HG02840 (cell line): ENCODE measurements at regions not wholly inside any gene's neighbourhood (a gene's known extent, or its start where the extent isn't known, plus 50 kb on each side); places are given as distances from the start of the nearest gene placed in this dataset.
"Not testable (repeated sequence)": the region's sequence is repeated elsewhere in the genome, so short reads cannot be mapped to it uniquely, and the experiment has no call there.

Experiments
- ATAC-seq: cut with Tn5 transposase; IDR thresholded peaks from one replicate; pipeline ENCODE4 v1.9.1; 2021; ENCODE audit warnings: mild to moderate bottlenecking, moderate library complexity, moderate number of reproducible peaks; ENCODE audit not compliant: unreplicated experiment, low FRiP score

GRCh38 chr6:50899306-50899870, 80.7 kb downstream of the TFAP2B start:
- ATAC-seq = no peak

DNA sequence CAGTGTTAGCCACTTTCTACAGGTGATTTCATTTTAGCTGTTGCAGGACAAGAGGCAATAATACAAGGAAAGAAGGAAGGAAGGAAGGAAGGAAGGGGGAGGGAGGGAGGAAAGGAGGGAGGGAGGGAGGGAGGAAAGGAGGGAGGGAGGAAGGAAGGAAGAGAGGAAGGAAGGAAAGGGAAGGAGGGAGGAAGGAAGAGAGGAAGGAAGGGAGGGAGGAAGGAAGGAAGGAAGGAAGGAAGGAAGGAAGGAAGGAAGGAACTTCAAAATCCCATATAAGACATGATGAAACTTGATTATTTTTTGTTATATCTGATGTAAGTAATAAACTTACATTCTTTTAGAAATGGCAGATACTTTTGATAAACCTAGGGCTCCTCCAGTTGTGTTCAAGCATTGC, 83.6 kb downstream of the TFAP2B start:
- ATAC-seq = no peak

DNA sequence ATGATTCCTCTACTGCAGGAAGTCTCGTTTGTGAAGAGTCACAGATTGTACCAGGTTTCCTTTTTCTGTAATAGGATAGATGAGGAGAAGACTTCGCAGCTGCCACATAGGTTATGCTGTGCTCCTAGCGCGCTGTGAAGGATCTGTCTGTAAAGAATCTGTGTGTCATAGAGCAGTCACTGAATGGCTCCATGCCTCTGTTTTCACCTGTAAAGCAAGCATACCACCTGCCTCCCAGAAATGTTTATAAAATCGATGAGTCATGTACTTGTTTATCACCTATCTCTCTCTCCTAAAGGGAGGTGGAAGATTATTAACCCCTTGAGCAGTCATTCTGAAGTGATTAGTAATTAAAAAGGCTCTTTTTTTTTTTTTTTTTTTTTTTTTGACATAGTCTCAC, 86.6 kb downstream of the TFAP2B start:
- ATAC-seq = no peak

- ATAC-seq = no peak
Observed at GRCh38 chr6:50907565-50907964, 88.9 kb downstream of the TFAP2B start.

- ATAC-seq = no peak
Observed at GRCh38 chr6:50913105-50913770, 94.6 kb downstream of the TFAP2B start.

DNA sequence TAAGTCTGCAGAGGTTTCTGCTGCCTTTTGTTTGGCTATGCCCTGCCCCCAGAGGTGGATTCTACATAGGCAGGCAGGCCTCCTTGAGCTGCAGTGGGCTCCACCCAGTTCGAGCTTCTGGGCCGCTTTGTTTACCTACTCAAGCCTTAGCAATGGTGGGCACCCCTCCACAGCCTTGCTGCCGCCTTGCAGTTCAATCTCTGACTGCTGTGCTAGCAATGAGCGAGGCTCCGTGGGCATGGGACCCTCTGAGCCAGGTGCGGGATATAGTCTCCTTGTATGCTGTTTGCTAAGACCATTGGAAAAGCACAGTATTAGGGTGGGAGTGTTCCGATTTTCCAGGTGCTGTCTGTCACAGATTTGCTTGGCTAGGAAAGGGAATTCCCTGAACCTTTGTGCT, 102.7 kb downstream of the TFAP2B start:
- ATAC-seq = not testable (repeated sequence)

DNA sequence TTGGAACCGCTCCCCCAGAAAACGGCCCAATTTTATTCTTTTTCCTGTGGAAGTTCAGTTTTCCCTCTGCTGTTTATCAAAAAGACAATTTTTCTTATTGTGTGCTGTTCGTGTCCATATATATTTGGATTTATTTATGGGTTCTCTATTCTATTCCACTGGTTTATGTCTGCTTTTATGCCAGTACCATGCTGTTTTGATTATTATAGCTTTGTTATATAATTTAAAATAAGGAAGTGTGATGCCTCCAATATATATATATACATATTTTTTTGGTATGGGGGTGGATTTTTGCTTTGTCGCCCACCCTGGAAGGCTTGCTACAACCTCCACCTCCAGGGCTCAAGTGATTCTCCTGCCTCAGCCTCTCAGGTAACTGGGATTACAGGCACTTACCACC, 103.3 kb downstream of the TFAP2B start:
- ATAC-seq = no peak

DNA sequence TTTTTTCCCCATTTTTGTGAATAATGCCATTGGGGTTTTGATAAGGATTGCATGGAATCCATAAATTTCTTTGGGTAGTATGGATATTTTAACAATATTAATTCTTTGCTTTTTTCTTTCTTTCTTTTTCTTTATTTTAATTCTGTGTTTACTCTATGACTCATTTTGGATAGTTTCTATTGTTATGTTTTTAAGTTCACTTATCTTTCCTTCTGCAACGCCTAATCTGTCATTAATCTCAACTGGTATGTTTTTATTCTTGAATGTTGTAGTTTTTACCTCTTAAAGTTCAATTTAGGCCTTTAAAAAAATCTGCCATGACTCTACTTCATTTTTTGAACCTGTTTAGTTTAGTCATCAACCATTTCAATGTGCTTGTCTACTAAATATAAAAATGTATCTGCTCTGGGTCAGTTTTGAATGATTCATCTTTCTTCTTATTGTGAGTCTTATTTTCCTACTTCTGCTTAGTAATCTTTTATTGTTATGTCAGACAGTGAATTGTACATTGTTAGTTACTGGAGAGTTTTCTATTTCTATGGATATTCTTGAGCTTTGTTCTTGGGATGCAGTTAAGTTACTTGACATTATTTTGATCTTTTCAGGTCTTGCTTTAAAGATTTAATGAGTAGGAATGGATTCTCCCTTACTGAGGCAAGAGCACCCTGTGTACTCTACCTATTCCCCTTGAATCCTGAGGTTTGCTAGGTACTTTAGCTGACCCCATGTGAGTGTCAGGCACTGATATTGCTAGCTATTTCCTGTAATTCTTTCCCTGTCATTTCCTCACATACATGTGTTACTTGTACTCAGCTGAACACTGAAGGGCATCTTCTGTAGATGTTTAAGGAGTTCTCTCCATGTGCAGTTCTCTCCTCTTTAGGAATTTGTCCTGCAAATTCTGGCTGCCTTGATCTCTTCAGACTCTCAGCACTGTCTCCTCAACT, 104.2 kb downstream of the TFAP2B start:
- ATAC-seq = no peak

DNA sequence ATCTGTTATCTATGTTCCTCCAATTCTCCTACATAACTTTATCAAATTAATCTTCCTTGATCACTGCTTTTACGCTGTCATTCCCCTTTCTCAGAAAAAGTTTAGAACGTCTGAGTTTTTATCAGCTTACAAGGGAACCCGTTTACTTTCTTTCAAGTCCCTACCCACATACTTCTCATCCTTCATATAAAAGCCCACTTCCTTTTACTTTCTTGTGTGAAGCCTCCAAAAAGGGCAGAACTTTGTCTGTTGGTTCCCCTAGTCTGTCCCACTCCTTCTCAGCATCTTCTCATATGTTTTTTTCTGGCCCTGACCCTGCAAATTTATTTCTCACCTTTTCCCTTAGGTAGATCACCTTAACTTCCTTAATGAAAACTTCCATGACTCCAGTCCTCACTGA, 106.1 kb downstream of the TFAP2B start:
- ATAC-seq = no peak

- ATAC-seq = no peak
Observed at GRCh38 chr6:50925548-50925947, 106.9 kb downstream of the TFAP2B start.

DNA sequence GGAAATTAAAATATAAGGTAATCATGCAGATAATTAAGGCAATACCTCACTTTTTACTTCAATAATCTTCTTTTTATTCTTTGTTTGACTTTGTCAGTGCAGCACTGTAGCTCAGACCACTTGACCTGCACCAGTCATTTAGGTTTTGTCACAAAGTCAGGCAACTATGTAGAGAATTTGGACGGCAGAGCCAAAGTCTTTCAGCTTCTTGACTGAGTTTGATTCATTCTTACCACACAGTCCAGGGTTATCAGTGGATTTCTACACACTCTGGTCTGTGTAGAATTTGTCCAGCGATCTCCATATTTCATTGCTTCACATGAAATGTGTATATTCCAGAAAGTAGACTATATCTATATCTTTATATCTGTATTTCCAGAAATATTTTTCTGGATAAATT, 107.3 kb downstream of the TFAP2B start:
- no peak for ATAC-seq

DNA sequence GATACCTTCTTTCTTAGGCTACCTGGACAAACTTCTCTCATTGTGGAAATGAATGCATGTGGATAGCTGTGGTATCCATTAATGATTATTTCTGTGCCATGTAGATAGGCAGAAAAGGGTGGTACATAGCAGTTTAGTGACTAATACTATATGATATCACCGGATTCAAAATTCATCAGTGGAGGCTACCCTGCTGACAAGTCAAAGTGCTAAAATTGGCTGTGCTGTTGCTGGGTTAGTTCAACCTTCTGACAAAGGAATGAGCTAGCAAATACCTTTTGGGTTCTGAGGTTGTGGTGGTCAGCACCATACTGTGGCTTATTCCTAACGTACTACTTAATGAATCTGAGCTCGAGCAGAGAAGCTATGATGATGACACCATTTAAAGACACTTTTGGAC, 109.1 kb downstream of the TFAP2B start:
- ATAC-seq = no peak

DNA sequence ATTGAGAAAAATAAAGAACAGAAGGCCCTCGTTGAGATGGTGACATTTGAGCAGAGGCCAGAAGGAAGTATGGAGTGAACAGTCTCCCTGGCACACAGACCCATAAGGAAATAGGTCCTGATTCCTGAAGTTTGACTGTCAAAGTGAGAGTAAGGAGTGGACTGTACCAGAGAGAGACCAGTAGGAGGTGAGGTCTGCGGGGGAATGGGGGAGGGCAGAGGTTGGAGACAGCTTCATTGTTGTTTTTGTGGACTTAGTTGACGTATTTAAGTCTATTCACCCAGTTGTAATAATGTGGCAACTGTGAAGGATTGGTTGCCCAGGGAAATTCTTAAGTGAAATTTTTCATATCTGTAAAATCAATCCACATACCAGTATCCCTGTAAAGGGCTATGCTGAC, 110.7 kb downstream of the TFAP2B start:
- no peak for ATAC-seq

- no peak for ATAC-seq
Observed at GRCh38 chr6:50935442-50935841, 116.8 kb downstream of the TFAP2B start.

DNA sequence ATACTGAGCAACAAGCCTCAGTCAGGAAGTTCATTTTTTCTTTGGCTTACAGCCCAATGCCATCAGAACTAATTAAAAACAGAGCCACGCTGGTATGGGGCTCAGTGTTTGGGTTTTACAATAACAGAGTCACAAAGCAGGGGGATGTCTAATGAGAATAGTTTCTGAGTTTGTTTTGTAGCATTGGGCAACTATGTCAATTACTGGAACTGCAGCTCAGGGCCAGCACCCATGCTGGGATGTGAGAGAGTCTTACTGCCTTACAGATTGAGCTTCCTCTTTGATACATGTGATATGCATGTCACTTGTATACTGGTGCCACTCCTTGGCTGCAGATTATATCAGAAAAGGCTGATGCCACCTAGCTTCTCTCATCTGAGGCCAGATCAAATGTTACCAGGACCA, 117.6 kb downstream of the TFAP2B start:
- ATAC-seq = no peak

- no peak for ATAC-seq
Observed at GRCh38 chr6:50939931-50940330, 121.3 kb downstream of the TFAP2B start.

GRCh38 chr6:50945789-50946188, 127.1 kb downstream of the TFAP2B start:
- ATAC-seq = no peak

- no peak for ATAC-seq
Observed at GRCh38 chr6:50952092-50952907, 133.6 kb downstream of the TFAP2B start.

GRCh38 chr6:50956014-50956413, 137.3 kb downstream of the TFAP2B start:
- ATAC-seq = no peak

- no peak for ATAC-seq
Observed at GRCh38 chr6:50958148-50958697, 139.6 kb downstream of the TFAP2B start.
